NCI-H1048 (cell line): ENCODE measurements at regions not wholly inside any gene's neighbourhood (a gene's known extent, or its start where the extent isn't known, plus 50 kb on each side); places are given as distances from the start of the nearest gene placed in this dataset.

Experiments used
- DNase-seq: peaks from one replicate; lab custom pipeline; 2025; lab: John Stamatoyannopoulos, UW

- DNase-seq: no peak
These were observed 1707.2 kb upstream of the ACO1 start for GRCh38 chr9:30677221-30677620.

GRCh38 chr9:30688801-30689200, 1695.6 kb upstream of the ACO1 start:
- no peak for DNase-seq

GRCh38 chr9:30697958-30698357, 1686.5 kb upstream of the ACO1 start:
- DNase-seq: no peak

GRCh38 chr9:30711591-30711990, 1672.9 kb upstream of the ACO1 start:
- no peak for DNase-seq

GRCh38 chr9:30713243-30713642, 1671.2 kb upstream of the ACO1 start:
- no peak for DNase-seq

GRCh38 chr9:30714389-30714788, 1670.1 kb upstream of the ACO1 start:
- no peak for DNase-seq

- DNase-seq: no peak
These were observed 1666.0 kb upstream of the ACO1 start for GRCh38 chr9:30718483-30718882.

- DNase-seq: no peak
These were observed 1662.4 kb upstream of the ACO1 start for GRCh38 chr9:30722065-30722464.

GRCh38 chr9:30723656-30724055, 1660.8 kb upstream of the ACO1 start:
- no peak for DNase-seq

GRCh38 chr9:30732060-30732459, 1652.4 kb upstream of the ACO1 start:
- no peak for DNase-seq

GRCh38 chr9:30744871-30745270, 1639.6 kb upstream of the ACO1 start:
- no peak for DNase-seq

GRCh38 chr9:30746589-30746988, 1637.9 kb upstream of the ACO1 start:
- no peak for DNase-seq

GRCh38 chr9:30757723-30758122, 1626.7 kb upstream of the ACO1 start:
- no peak for DNase-seq

- DNase-seq: no peak
These were observed 1625.6 kb upstream of the ACO1 start for GRCh38 chr9:30758726-30759446.

- no peak for DNase-seq
These were observed 1619.1 kb upstream of the ACO1 start for GRCh38 chr9:30765318-30765717.

- DNase-seq: no peak
These were observed 1613.2 kb upstream of the ACO1 start for GRCh38 chr9:30771163-30771708.

- DNase-seq: no peak
These were observed 1612.7 kb upstream of the ACO1 start for GRCh38 chr9:30771760-30772159.

- no peak for DNase-seq
These were observed 1611.0 kb upstream of the ACO1 start for GRCh38 chr9:30773427-30773826.

GRCh38 chr9:30774326-30774725, 1610.1 kb upstream of the ACO1 start:
- DNase-seq: no peak

- DNase-seq: no peak
These were observed 1609.2 kb upstream of the ACO1 start for GRCh38 chr9:30775236-30775635.

GRCh38 chr9:30796764-30797163, 1587.7 kb upstream of the ACO1 start:
- DNase-seq: no peak

- DNase-seq: no peak
These were observed 1584.8 kb upstream of the ACO1 start for GRCh38 chr9:30799527-30800101.

- DNase-seq: no peak
These were observed 1584.0 kb upstream of the ACO1 start for GRCh38 chr9:30800421-30800820.

GRCh38 chr9:30812821-30813220, 1571.6 kb upstream of the ACO1 start:
- no peak for DNase-seq
